KMS-11 (cell line): ENCODE measurements at regions not wholly inside any gene's neighbourhood (a gene's known extent, or its start where the extent isn't known, plus 50 kb on each side); places are given as distances from the start of the nearest gene placed in this dataset.

Experiments
- H2AFZ ChIP-seq: fragments of 200-600 bp; sonication (generic); 2 replicates; pipeline ENCODE4 v1.6.1; 2016; ENCODE audit warnings: antibody characterized with exemption, mixed run types, low read depth
- H3K27ac ChIP-seq: fragments of 200-600 bp; sonication (generic); 2 replicates; pipeline ENCODE4 v1.6.1; 2016; ENCODE audit warnings: mild to moderate bottlenecking, mixed run types
- H3K27me3 ChIP-seq: fragments of 200-600 bp; sonication (generic); 2 replicates; pipeline ENCODE4 v1.6.1; 2017; ENCODE audit warnings: mild to moderate bottlenecking, low read depth, mixed run types, moderate library complexity; ENCODE audit not compliant: insufficient read depth
- H3K36me3 ChIP-seq: fragments of 200-600 bp; sonication (generic); 2 replicates; pipeline ENCODE4 v1.6.1; 2017; ENCODE audit warnings: mild to moderate bottlenecking, mixed run types; ENCODE audit not compliant: insufficient read depth
- H3K4me1 ChIP-seq: fragments of 200-600 bp; sonication (generic); 2 replicates; pipeline ENCODE4 v1.6.1; 2016; ENCODE audit warnings: mild to moderate bottlenecking, low read depth, mixed run types; ENCODE audit not compliant: poor library complexity, severe bottlenecking
- H3K4me2 ChIP-seq: fragments of 200-600 bp; sonication (generic); 2 replicates; pipeline ENCODE4 v1.7.0; 2016; ENCODE audit warnings: mild to moderate bottlenecking, mixed run types
- H3K4me3 ChIP-seq: fragments of 200-600 bp; sonication (generic); IDR thresholded peaks from 2 replicates; pipeline ENCODE4 v1.6.1; 2017; ENCODE audit warnings: low read depth, low read length, mixed read lengths; ENCODE audit not compliant: insufficient read depth
- H3K79me2 ChIP-seq: fragments of 200-600 bp; sonication (generic); 2 replicates; pipeline ENCODE4 v1.6.1; 2016; ENCODE audit warnings: low read depth, mixed run types; ENCODE audit not compliant: insufficient read depth
- H3K9ac ChIP-seq: fragments of 200-600 bp; sonication (generic); 2 replicates; pipeline ENCODE4 v1.6.1; 2016; ENCODE audit warnings: mild to moderate bottlenecking, mixed run types
- H4K20me1 ChIP-seq: fragments of 200-600 bp; sonication (generic); 2 replicates; pipeline ENCODE4 v1.6.1; 2016; ENCODE audit warnings: mild to moderate bottlenecking, mixed run types; ENCODE audit not compliant: insufficient read depth
- CTCF ChIP-seq: fragments of 200-600 bp; sonication (generic); conservative IDR thresholded peaks from 2 replicates; pipeline ENCODE4 v1.6.1; 2017; ENCODE audit warnings: low read depth, mild to moderate bottlenecking, antibody characterized with exemption, low read length, moderate library complexity, mixed read lengths

GRCh38 chr20:47929368-47930115 is 144.3 kb upstream of the SULF2 start:
- no peaks in the 10 kb centered on the region for H3K4me1 ChIP-seq
- H3K79me2 ChIP-seq: no peaks in the 10 kb centered on the region
- H3K27me3 ChIP-seq: peaks cover 21% of the 10 kb centered on the region; the same call in 1 of the 2 replicates
- H3K4me2 ChIP-seq: no peak overlapping the region
- no peak overlapping the region for H3K27ac ChIP-seq
- no peak overlapping the region for H3K9ac ChIP-seq
- TF ChIP-seq CTCF: no peak
- no peak overlapping the region for H2AFZ ChIP-seq
- H3K4me3 ChIP-seq: no peak overlapping the region
- no peaks in the 10 kb centered on the region for H3K36me3 ChIP-seq
- H4K20me1 ChIP-seq: no peaks in the 10 kb centered on the region

GRCh38 chr20:47927944-47928343 is 142.7 kb upstream of the SULF2 start:
- Histone ChIP-seq H3K9ac (no peak overlapping the region), H3K4me2 (no peak overlapping the region), H2AFZ (no peak overlapping the region), H4K20me1 (no peaks in the 10 kb centered on the region), H3K27me3 (peaks cover 10% of the 10 kb centered on the region; the same call in 1 of the 2 replicates), H3K27ac (no peak overlapping the region), H3K4me1 (no peaks in the 10 kb centered on the region), H3K4me3 (no peak overlapping the region), H3K79me2 (no peaks in the 10 kb centered on the region), H3K36me3 (no peaks in the 10 kb centered on the region)
- no peak for TF ChIP-seq CTCF

GRCh38 chr20:47927385-47927851 is 142.1 kb upstream of the SULF2 start:
- no peak for TF ChIP-seq CTCF
- Histone ChIP-seq H3K27ac (no peak overlapping the region), H4K20me1 (no peaks in the 10 kb centered on the region), H2AFZ (no peak overlapping the region), H3K79me2 (no peaks in the 10 kb centered on the region), H3K4me3 (no peak overlapping the region), H3K36me3 (no peaks in the 10 kb centered on the region), H3K9ac (no peak overlapping the region), H3K4me1 (no peaks in the 10 kb centered on the region), H3K4me2 (no peak overlapping the region), H3K27me3 (peaks cover 5% of the 10 kb centered on the region; the same call in 1 of the 2 replicates)

- Histone ChIP-seq H4K20me1 (no peaks in the 10 kb centered on the region), H3K4me3 (no peak overlapping the region), H3K4me2 (no peak overlapping the region), H3K27ac (no peak overlapping the region), H3K27me3 (peaks cover 3% of the 10 kb centered on the region; the same call in 1 of the 2 replicates), H3K36me3 (no peaks in the 10 kb centered on the region), H3K9ac (no peak overlapping the region), H3K4me1 (no peaks in the 10 kb centered on the region), H2AFZ (no peak overlapping the region), H3K79me2 (no peaks in the 10 kb centered on the region)
- TF ChIP-seq CTCF: no peak
These were observed 141.4 kb upstream of the SULF2 start for GRCh38 chr20:47926731-47927130.
